ENCODE measurements at regions not wholly inside any gene's neighbourhood (a gene's known extent, or its start where the extent isn't known, plus 50 kb on each side); places are given as distances from the start of the nearest gene placed in this dataset.
"Not testable (repeated sequence)": the region's sequence is repeated elsewhere in the genome, so short reads cannot be mapped to it uniquely, and the experiment has no call there.

GRCh38 chr4:126546197-126546596 is 1086.6 kb upstream of the INTU start:
- not testable (repeated sequence) for DNase-seq (ENCODE audit: extremely low read depth in 1 of 11, low read depth in 9 of 11, low spot score in 4 of 11)

GRCh38 chr4:126547352-126547751 is 1085.4 kb upstream of the INTU start:
- DNase-seq (ENCODE audit: extremely low read depth in 1 of 11, low read depth in 9 of 11, low spot score in 4 of 11), result no peak

- no peak for DNase-seq (ENCODE audit: extremely low read depth in 1 of 11, low read depth in 9 of 11, low spot score in 4 of 11)
Observed at GRCh38 chr4:126548890-126549289, 1083.9 kb upstream of the INTU start.

GRCh38 chr4:126552321-126552720 is 1080.4 kb upstream of the INTU start:
- no peak for DNase-seq (ENCODE audit: extremely low read depth in 1 of 11, low read depth in 9 of 11, low spot score in 4 of 11)

GRCh38 chr4:126553248-126553647 is 1079.5 kb upstream of the INTU start:
- no peak for DNase-seq (ENCODE audit: extremely low read depth in 1 of 11, low read depth in 9 of 11, low spot score in 4 of 11)

GRCh38 chr4:126558596-126558995 is 1074.2 kb upstream of the INTU start:
- DNase-seq (ENCODE audit: extremely low read depth in 1 of 11, low read depth in 9 of 11, low spot score in 4 of 11), result no peak

- no peak for DNase-seq (ENCODE audit: extremely low read depth in 1 of 11, low read depth in 9 of 11, low spot score in 4 of 11)
Observed at GRCh38 chr4:126559961-126560360, 1072.8 kb upstream of the INTU start.

GRCh38 chr4:126560794-126561193 is 1072.0 kb upstream of the INTU start:
- DNase-seq (ENCODE audit: extremely low read depth in 1 of 11, low read depth in 9 of 11, low spot score in 4 of 11), result no peak

- DNase-seq (ENCODE audit: extremely low read depth in 1 of 11, low read depth in 9 of 11, low spot score in 4 of 11), result no peak
Observed at GRCh38 chr4:126563389-126563788, 1069.4 kb upstream of the INTU start.

- DNase-seq (ENCODE audit: extremely low read depth in 1 of 11, low read depth in 9 of 11, low spot score in 4 of 11), result no peak
Observed at GRCh38 chr4:126564283-126564854, 1068.4 kb upstream of the INTU start.

GRCh38 chr4:126568652-126569570 is 1063.8 kb upstream of the INTU start:
- DNase-seq (ENCODE audit: extremely low read depth in 1 of 11, low read depth in 9 of 11, low spot score in 4 of 11), result peak in 2 of 11 donors; percentile 10 to 13

- DNase-seq (ENCODE audit: extremely low read depth in 1 of 11, low read depth in 9 of 11, low spot score in 4 of 11), result no peak
Observed at GRCh38 chr4:126572264-126572663, 1060.5 kb upstream of the INTU start.

GRCh38 chr4:126582737-126583136 is 1050.0 kb upstream of the INTU start:
- no peak for DNase-seq (ENCODE audit: extremely low read depth in 1 of 11, low read depth in 9 of 11, low spot score in 4 of 11)

GRCh38 chr4:126583509-126583908 is 1049.2 kb upstream of the INTU start:
- no peak for DNase-seq (ENCODE audit: extremely low read depth in 1 of 11, low read depth in 9 of 11, low spot score in 4 of 11)

GRCh38 chr4:126591583-126591982 is 1041.2 kb upstream of the INTU start:
- DNase-seq (ENCODE audit: extremely low read depth in 1 of 11, low read depth in 9 of 11, low spot score in 4 of 11), result no peak

GRCh38 chr4:126592088-126592487 is 1040.7 kb upstream of the INTU start:
- no peak for DNase-seq (ENCODE audit: extremely low read depth in 1 of 11, low read depth in 9 of 11, low spot score in 4 of 11)

- no peak for DNase-seq (ENCODE audit: extremely low read depth in 1 of 11, low read depth in 9 of 11, low spot score in 4 of 11)
Observed at GRCh38 chr4:126593626-126594025, 1039.1 kb upstream of the INTU start.

- no peak for DNase-seq (ENCODE audit: extremely low read depth in 1 of 11, low read depth in 9 of 11, low spot score in 4 of 11)
Observed at GRCh38 chr4:126595643-126596042, 1037.1 kb upstream of the INTU start.

GRCh38 chr4:126599746-126600145 is 1033.0 kb upstream of the INTU start:
- DNase-seq (ENCODE audit: extremely low read depth in 1 of 11, low read depth in 9 of 11, low spot score in 4 of 11), result no peak

- DNase-seq (ENCODE audit: extremely low read depth in 1 of 11, low read depth in 9 of 11, low spot score in 4 of 11), result no peak
Observed at GRCh38 chr4:126603210-126603609, 1029.5 kb upstream of the INTU start.

- DNase-seq (ENCODE audit: extremely low read depth in 1 of 11, low read depth in 9 of 11, low spot score in 4 of 11), result no peak
Observed at GRCh38 chr4:126603825-126604224, 1028.9 kb upstream of the INTU start.

Measured in renal cortex interstitium (tissue), 11 donors.